MG63 (cell line): ENCODE measurements at regions not wholly inside any gene's neighbourhood (a gene's known extent, or its start where the extent isn't known, plus 50 kb on each side); places are given as distances from the start of the nearest gene placed in this dataset.
"Not testable (repeated sequence)": the region's sequence is repeated elsewhere in the genome, so short reads cannot be mapped to it uniquely, and the experiment has no call there.

Source experiments
- DNase-seq: peaks from one replicate; pipeline ENCODE4 v3.0.0-alpha.2; 2020
- H3K27me3 ChIP-seq: fragments of 250-450 bp; sonication (Bioruptor Pico); 2 replicates; pipeline ENCODE4 v1.5.1; 2020; ENCODE audit warnings: mild to moderate bottlenecking, moderate library complexity
- H3K36me3 ChIP-seq: fragments of 250-450 bp; sonication (Bioruptor Pico); 2 replicates; pipeline ENCODE4 v1.5.1; 2020; ENCODE audit warnings: mild to moderate bottlenecking, moderate library complexity
- H3K4me3 ChIP-seq: fragments of 250-450 bp; sonication (Bioruptor Pico); 2 replicates; pipeline ENCODE4 v1.5.1; 2020; ENCODE audit warnings: mild to moderate bottlenecking, moderate library complexity
- H3K9me3 ChIP-seq: fragments of 250-450 bp; sonication (Bioruptor Pico); 2 replicates; pipeline ENCODE4 v1.5.1; 2020; ENCODE audit warnings: mild to moderate bottlenecking, moderate library complexity

GRCh38 chr12:43273467-43273866, 278.5 kb downstream of the ADAMTS20 start:
- Histone ChIP-seq H3K9me3 (no peaks in the 10 kb centered on the region), H3K4me3 (no peak overlapping the region), H3K27me3 (no peaks in the 10 kb centered on the region), H3K36me3 (no peaks in the 10 kb centered on the region)
- no peak for DNase-seq

GRCh38 chr12:43271659-43272058, 280.3 kb downstream of the ADAMTS20 start:
- no peak for DNase-seq

GRCh38 chr12:43267818-43268217, 284.2 kb downstream of the ADAMTS20 start:
- Histone ChIP-seq H3K36me3 (no peaks in the 10 kb centered on the region), H3K9me3 (no peaks in the 10 kb centered on the region), H3K27me3 (no peaks in the 10 kb centered on the region), H3K4me3 (no peak overlapping the region)
- no peak for DNase-seq

More at GRCh38 chr12:43271659-43272058, 280.3 kb downstream of the ADAMTS20 start:
- Histone ChIP-seq H3K9me3 (no peaks in the 10 kb centered on the region), H3K4me3 (no peak overlapping the region), H3K27me3 (no peaks in the 10 kb centered on the region), H3K36me3 (no peaks in the 10 kb centered on the region)

DNA sequence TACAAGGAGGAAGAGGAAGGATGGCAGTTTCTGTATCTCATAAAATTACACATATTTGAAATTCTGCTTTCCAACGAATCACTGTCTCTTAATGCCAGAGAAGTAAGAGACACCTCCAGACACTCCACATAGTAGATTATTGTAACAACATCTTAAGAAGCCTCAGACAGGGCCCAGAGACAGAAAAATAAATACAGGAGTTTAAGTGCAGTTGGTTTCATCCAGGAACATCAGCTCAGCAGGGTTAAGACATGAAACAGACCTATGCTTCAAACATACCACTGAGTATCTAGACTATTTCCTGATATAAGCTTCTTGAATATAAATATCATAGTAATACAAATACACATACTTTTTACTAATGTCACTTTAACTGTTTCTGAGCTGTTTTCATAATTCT, 290.3 kb downstream of the ADAMTS20 start:
- no peak for DNase-seq
- H3K27me3 ChIP-seq: no peaks in the 10 kb centered on the region
- H3K36me3 ChIP-seq: no peaks in the 10 kb centered on the region
- no peaks in the 10 kb centered on the region for H3K9me3 ChIP-seq
- no peak overlapping the region for H3K4me3 ChIP-seq

- no peaks in the 10 kb centered on the region for H3K36me3 ChIP-seq
- DNase-seq: no peak
- no peaks in the 10 kb centered on the region for H3K27me3 ChIP-seq
- no peak overlapping the region for H3K4me3 ChIP-seq
- H3K9me3 ChIP-seq: no peaks in the 10 kb centered on the region
These were observed 296.4 kb downstream of the ADAMTS20 start for GRCh38 chr12:43255522-43256111.

GRCh38 chr12:43252585-43252984, 299.4 kb downstream of the ADAMTS20 start:
- DNase-seq: no peak
- H3K27me3 ChIP-seq: no peaks in the 10 kb centered on the region
- H3K9me3 ChIP-seq: no peaks in the 10 kb centered on the region
- H3K4me3 ChIP-seq: no peak overlapping the region
- no peaks in the 10 kb centered on the region for H3K36me3 ChIP-seq

GRCh38 chr12:43245947-43246346, 306.1 kb downstream of the ADAMTS20 start:
- H3K9me3 ChIP-seq: no peaks in the 10 kb centered on the region
- no peak overlapping the region for H3K4me3 ChIP-seq
- no peaks in the 10 kb centered on the region for H3K36me3 ChIP-seq
- no peaks in the 10 kb centered on the region for H3K27me3 ChIP-seq
- DNase-seq: no peak

DNA sequence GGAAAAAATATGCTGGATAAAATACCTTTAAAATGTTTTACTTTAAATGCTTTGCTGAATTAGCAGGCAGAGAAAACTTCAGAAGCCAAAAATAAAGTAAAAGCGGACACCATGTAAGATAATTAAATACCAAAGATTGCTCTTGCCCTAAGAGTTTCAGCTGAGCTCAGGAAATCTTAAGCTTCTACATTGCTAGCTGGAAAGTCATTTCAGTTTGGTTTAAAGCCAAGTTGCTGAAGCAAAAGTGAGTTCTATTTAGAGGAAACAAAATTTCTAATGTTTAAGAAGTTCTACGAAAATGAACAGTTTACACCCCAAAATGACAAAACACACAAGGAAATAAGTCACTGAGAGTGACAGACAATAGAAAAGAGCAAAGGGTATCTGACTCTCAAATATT, 310.0 kb downstream of the ADAMTS20 start:
- no peaks in the 10 kb centered on the region for H3K36me3 ChIP-seq
- H3K9me3 ChIP-seq: no peaks in the 10 kb centered on the region
- no peak for DNase-seq
- H3K4me3 ChIP-seq: no peak overlapping the region
- H3K27me3 ChIP-seq: no peaks in the 10 kb centered on the region

- Histone ChIP-seq H3K36me3 (no peaks in the 10 kb centered on the region), H3K27me3 (no peaks in the 10 kb centered on the region), H3K9me3 (no peaks in the 10 kb centered on the region; the same call in 1 of the 2 replicates), H3K4me3 (no peak overlapping the region)
- DNase-seq: no peak
These were observed 313.7 kb downstream of the ADAMTS20 start for GRCh38 chr12:43238281-43238680.

DNA sequence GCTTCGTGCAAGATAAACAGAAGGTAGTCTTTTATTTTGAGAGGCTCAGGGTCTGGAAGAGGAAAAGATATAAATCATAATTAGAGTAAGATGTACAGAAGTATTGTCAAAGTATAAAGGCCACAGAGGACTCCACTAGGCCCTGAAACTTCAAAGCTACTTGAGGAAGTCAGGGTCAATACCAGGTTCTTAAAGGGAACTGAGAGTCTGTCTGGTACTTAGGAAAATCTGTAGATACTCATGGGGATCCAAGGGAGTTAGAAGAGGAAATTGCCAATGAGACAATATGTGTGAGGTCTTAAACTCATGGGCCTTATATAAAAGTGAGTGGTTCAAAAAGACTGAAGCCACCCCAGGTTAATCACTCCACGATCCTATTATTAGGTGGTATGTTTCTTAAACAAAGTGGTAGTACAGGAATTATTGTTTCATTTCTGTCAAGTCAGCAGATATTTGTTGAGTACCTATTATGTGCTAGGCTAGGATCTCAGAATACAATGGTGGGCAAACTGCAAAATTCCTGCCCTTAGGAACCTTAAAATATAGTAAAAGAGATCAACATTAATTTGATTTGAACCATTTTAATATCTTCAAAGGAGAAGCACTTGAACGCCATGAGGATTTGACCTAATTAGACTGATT, 314.6 kb downstream of the ADAMTS20 start:
- no peak for DNase-seq
- Histone ChIP-seq H3K36me3 (no peaks in the 10 kb centered on the region), H3K4me3 (no peak overlapping the region), H3K9me3 (no peaks in the 10 kb centered on the region; the same call in 1 of the 2 replicates), H3K27me3 (no peaks in the 10 kb centered on the region)

GRCh38 chr12:43235721-43236120, 316.3 kb downstream of the ADAMTS20 start:
- Histone ChIP-seq H3K4me3 (no peak overlapping the region), H3K27me3 (no peaks in the 10 kb centered on the region), H3K9me3 (no peaks in the 10 kb centered on the region; the same call in 1 of the 2 replicates), H3K36me3 (no peaks in the 10 kb centered on the region)
- DNase-seq: no peak

DNA sequence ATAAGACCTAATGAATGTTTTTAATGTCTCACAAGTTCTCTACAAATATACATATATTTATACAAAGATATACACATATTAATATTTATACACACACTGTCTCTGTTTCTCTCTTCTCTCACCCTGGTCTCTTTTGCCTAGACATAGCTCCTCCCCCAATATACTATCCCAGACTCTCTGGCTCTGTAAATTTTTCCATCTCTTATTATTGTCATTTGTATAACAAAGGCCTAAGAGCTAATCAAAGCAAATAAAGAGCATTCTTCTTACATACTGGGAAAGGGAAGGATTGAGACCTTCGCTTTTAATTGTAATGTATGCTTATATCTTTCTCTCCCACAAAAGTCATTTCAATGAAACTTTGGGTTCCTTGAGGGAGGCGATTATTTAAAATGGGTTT, 318.1 kb downstream of the ADAMTS20 start:
- no peak for DNase-seq
- Histone ChIP-seq H3K9me3 (no peaks in the 10 kb centered on the region; the same call in 1 of the 2 replicates), H3K27me3 (no peaks in the 10 kb centered on the region), H3K4me3 (no peak overlapping the region), H3K36me3 (no peaks in the 10 kb centered on the region)

- no peak for DNase-seq
- Histone ChIP-seq H3K9me3 (no peaks in the 10 kb centered on the region), H3K27me3 (no peaks in the 10 kb centered on the region), H3K36me3 (no peaks in the 10 kb centered on the region), H3K4me3 (no peak overlapping the region)
These were observed 325.9 kb downstream of the ADAMTS20 start for GRCh38 chr12:43226151-43226550.

DNA sequence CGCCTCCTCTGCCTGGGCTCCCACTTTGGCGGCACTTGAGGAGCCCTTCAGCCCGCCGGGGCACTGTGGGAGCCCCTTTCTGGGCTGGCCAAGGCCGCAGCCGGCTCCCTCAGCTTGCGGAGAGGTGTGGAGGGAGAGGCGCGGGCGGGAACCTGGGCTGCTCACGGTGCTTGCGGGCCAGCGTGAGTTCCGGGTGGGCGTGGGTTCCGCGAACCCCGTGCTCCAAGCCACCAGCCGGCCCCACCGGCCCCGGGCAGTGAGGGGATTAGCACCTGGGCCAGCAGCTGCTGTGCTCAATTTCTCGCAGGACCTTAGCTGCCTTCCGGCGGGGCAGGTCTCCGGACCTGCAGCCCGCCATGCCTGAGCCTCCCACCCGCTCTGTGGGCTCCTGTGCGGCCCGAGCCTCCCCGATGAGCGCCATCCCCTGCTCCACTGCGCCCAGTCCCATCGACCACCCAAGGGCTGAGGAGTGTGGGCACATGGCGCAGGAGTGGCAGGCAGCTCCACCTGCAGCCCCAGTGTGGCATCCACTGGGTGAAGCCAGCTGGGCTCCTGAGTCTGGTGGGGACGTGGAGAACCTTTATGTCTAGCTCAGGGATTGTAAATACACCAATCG, 327.7 kb downstream of the ADAMTS20 start:
- DNase-seq, H3K27me3 ChIP-seq, H3K36me3 ChIP-seq, H3K9me3 ChIP-seq, H3K4me3 ChIP-seq: not testable (repeated sequence)

DNA sequence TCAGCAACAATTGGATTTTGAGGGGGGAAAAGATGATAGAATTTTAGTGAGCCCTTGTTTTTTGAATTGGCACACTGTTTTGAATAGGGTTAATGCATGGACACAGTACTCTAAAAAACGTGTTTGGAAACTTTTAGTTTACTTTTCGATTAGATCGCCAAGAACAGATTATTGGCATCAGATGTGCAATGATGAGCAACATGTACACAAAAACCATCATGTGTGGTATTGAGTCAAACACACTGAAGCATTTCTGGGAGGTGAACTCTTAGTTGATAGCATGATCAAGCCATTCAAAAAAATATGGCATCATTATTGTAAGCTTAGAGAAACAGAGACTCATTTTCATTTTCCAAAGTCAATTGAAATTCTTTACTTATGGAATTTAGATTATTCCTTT, 329.2 kb downstream of the ADAMTS20 start:
- Histone ChIP-seq H3K27me3 (no peaks in the 10 kb centered on the region), H3K36me3 (no peaks in the 10 kb centered on the region), H3K9me3 (no peaks in the 10 kb centered on the region), H3K4me3 (no peak overlapping the region)
- DNase-seq: no peak

GRCh38 chr12:43221216-43221615, 330.8 kb downstream of the ADAMTS20 start:
- H3K9me3 ChIP-seq: no peaks in the 10 kb centered on the region
- no peaks in the 10 kb centered on the region for H3K36me3 ChIP-seq
- H3K4me3 ChIP-seq: no peak overlapping the region
- H3K27me3 ChIP-seq: no peaks in the 10 kb centered on the region
- no peak for DNase-seq

DNA sequence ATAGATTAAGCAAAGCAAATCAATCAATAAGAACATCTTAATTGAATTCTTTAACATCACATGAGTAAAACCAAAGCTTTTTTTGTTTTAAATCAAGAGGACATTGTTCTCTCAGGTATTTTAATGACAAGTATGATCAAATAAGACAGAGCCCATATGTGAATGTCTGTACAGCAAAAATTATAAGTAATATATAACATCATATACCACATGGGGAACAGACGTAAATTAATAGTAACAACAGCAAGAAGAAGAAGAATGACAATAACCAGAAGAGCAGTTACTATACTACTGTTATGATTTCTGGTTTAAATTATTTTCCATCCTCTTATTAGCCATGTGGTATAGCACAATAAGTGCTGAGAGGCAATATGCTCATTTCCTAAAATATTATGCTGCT, 335.5 kb downstream of the ADAMTS20 start:
- Histone ChIP-seq H3K36me3 (no peaks in the 10 kb centered on the region), H3K9me3 (no peaks in the 10 kb centered on the region), H3K4me3 (no peak overlapping the region), H3K27me3 (no peaks in the 10 kb centered on the region)
- DNase-seq: no peak

GRCh38 chr12:43214166-43214565, 337.8 kb downstream of the ADAMTS20 start:
- Histone ChIP-seq H3K9me3 (no peaks in the 10 kb centered on the region), H3K36me3 (no peaks in the 10 kb centered on the region), H3K27me3 (no peaks in the 10 kb centered on the region), H3K4me3 (no peak overlapping the region)
- DNase-seq: no peak
